ENCODE measurements at regions not wholly inside any gene's neighbourhood (a gene's known extent, or its start where the extent isn't known, plus 50 kb on each side); places are given as distances from the start of the nearest gene placed in this dataset.

DNA sequence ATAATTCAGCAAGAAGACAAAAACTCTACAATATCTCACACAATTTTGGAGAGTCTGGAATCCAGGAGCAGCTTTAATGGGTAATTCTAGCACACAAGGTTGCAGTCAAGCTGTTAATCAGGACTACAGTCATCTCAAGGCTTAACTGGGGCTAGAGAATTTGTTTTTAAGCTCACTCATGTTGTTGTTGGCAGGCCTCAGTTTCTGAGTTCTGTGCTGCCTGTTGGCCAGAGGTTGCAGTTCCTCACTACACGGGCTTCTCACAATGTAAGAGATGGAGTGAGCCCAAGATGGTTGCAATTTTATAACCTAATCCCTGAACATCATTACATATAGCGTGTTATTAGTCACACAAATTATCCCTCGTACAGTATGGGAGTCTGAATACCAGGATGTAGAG lies 50.6 kb upstream of the TMEFF2 start:
- TF ChIP-seq POLR2A (IDR thresholded peaks at IDR 0.05; ENCODE audit: low read depth, low read length) (no peak), POLR2AphosphoS5 (IDR thresholded peaks at IDR 0.05; ENCODE audit: low read depth, low read length) (no peak)

Data from GM12892 (cell line).